Right renal pelvis (tissue), 4 donors: ENCODE measurements at regions not wholly inside any gene's neighbourhood (a gene's known extent, or its start where the extent isn't known, plus 50 kb on each side); places are given as distances from the start of the nearest gene placed in this dataset.
"Not testable (repeated sequence)": the region's sequence is repeated elsewhere in the genome, so short reads cannot be mapped to it uniquely, and the experiment has no call there.

Source experiments
- DNase-seq, 4 donors: peaks; one replicate each; pipeline ENCODE4 v3.0.0-alpha.2; 2013; ENCODE audit warnings: low read depth in 4 of 4, low spot score in 3 of 4, missing footprints in 1 of 4

DNA sequence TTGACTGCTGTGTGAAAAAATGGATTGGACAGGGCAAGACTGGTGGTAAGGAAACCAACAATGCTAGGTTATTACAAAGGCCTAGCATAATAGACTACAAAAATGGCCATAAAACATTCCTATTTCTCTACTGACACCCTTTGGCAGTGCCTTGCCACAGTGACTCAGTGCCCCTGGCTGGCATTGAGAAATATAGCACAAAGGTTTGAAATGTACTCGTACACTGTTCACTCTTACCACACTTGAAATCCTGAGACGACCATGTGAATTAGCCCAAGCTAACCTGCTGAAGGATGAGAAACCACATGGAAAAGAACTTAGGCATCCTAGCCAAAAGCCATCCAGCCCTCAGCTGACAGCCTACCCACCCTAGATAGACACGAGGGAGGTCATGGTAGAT is 149.8 kb upstream of the PALMD start:
- no peak for DNase-seq

DNA sequence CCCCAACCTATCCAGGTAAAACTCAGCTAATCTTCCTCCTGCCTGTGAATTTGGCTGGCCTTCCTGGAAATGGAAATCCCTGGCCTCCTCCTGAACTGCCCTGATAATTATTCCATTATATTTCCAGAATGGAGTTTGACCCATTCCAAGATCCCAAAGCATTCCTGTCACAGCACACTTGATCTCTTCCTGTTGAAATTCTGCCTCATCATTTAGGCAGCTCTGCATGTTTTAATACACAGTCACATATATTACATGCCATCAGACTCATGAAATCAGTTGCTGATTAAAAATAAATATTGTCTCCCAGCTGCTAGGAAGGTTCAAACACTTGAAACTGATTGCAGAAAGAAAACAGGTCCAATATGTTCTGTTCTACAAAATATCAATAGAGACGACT is 148.2 kb upstream of the PALMD start:
- no peak for DNase-seq

DNA sequence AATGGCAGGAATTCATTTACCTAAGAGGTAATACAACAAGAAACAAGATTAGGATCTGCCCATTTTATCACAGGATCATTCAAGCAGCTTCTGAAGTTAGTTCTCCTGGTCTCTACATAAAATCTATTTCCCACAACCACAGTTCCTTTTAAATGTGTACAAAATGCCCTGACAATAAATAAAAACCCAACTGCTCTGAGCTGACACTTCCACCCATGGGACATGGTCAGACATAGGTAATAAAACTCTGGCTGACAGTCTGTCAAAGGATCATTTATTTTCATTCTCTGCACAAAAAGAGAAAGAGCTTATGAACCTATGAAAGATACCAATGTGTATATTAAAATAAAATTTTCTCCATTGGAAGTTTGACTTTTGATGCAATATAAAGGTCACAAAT is 145.4 kb upstream of the PALMD start:
- DNase-seq, result no peak

DNA sequence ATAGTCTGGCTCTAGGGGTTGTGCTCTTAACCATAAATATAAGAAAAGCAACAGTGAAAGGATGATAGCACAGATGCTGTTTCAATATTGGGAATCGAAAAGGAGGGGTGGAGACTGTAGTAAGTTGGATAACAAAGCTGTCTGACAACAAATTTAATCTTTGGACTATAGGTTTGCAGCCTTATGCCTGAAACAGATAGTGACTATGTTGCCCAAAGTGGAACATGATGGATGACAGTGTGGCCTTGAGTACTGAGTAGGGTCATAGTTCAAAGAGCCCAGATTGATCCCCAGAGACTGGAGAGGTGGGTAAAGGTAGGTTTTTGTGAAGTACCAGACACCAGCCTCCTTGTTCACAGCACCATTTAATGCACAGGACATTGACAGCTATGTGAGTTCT is 144.0 kb upstream of the PALMD start:
- DNase-seq, result no peak

DNA sequence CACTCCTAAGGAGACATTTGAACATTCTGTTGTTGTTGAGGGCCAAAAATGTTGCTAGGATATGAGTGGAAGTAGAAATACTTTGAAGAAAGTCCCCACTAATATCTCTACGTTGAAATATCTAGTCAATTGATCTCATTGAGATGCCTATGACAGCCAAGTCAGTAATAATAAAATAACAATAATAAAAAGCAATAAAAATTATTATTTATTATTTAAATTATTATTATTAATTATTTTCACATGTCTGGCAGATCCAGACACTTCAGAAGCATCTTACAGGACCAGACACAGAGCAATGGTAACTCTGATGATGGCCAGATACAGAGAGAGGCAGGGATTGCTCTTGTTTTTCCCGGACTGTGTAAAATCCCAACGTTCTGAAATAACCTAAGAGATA is 143.5 kb upstream of the PALMD start:
- no peak for DNase-seq

DNA sequence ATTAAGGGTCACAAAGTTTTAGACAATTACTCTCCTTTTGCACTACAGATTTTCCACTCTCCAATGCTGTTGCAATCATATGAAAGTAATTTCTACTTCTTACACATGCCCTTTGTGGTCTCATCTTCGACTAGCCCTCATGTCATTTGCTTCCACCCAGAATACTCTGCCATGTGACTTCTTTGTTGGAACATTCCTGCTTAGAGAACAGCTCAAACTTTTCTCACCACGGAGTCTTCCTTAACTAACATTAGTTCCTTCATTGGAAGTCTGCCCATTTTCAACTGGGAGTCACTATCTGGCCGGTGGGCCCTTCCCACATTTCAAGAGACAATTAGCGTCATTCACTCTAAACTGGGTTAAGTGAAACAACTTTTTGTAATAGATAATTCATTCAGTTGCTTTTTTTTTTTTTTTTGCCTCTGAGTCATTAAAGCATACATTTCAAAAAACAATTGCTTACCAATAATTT is 142.6 kb upstream of the PALMD start:
- no peak for DNase-seq

DNA sequence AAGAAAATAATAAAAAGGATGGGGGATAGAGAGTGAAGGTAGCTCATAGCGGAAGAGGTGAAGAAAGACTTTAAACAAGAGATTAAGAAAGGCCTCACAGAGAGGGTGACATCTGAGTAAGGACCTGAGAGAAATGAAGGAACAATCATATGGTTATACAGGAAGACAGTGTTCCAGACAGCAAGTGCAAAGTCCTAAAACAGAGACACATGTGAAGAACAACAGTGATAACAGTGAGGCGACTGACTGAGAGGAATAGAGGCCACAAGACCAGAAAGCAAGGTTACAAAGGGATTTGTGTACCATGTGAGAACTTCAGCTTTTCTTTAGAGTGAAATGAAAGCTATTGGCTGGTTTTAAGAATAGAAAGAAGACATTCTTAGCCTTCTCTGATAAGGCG is 141.6 kb upstream of the PALMD start:
- DNase-seq, result no peak

DNA sequence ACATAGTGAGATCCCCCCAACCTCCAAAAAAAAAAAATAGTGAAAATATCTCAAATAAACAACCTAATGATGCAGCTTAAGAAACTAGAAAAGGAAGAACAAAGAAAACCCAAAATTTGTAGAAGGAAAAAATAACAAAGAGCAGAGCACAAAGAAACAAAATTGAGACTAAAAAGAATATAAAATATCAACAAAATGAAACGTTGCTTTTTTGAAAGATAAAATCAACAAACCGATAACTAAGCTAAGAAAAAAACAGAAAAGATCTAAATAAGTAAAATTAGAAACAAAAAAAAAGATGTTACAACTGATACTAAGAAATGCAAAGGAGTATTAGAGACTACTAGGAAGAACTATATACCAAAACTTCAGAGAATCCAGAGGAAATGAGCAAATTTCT is 139.3 kb upstream of the PALMD start:
- DNase-seq, result no peak

DNA sequence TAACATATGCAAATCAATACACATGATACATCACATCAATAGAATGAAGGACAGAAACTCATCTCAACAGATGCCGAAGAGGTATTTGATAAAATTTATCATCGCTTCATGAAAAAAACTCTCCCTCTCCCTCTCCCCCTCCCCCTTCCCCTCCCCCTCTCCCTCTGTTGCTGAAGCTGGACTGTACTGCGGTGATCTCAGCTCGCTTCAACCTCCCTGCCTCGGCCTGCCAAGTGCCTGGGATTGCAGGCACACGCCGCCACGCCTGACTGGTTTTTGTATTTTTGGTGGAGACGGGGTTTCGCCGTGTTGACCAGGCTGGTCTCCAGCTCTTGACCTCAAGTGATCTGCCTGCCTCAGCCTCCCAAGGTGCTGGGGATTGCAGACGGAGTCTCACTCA is 138.5 kb upstream of the PALMD start:
- not testable (repeated sequence) for DNase-seq

DNA sequence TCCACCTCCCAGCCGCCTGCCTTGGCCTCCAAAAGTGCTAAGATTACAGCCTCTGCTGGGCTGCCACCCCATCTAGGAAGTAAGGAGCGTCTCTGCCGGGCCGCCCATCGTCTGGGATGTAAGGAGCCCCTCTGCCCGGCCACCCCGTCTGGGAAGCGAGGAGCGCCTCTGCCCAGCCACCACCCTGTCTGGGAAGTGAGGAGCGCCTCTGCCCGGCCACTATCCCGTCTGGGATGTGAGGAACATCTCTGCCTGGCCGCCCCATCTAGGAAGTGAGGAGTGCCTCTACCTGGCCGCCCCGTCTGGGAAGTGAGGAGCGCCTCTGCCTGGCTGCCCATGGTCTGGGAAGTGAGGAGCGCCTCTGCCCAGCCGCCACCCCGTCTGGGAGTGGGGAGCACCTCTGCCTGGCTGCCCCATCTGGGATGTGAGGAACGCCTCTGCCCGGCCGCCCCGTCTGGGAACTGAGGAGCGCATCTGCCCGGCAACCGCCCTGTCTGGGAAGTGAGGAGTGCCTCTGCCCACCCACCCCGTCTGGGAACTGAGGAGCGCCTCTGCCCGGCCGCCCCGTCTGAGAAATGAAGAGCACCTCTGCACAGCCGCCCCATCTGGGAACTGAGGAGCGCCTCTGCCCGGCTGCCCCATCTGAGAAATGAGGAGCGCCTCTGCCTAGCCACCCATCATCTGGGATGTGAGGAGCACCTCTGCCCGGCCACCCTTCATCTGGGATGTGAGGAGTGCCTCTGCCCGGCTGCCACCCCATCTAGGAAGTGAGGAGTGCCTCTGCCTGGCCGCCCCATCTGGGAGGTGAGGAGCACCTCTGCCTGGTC is 137.8 kb upstream of the PALMD start:
- no peak for DNase-seq

DNA sequence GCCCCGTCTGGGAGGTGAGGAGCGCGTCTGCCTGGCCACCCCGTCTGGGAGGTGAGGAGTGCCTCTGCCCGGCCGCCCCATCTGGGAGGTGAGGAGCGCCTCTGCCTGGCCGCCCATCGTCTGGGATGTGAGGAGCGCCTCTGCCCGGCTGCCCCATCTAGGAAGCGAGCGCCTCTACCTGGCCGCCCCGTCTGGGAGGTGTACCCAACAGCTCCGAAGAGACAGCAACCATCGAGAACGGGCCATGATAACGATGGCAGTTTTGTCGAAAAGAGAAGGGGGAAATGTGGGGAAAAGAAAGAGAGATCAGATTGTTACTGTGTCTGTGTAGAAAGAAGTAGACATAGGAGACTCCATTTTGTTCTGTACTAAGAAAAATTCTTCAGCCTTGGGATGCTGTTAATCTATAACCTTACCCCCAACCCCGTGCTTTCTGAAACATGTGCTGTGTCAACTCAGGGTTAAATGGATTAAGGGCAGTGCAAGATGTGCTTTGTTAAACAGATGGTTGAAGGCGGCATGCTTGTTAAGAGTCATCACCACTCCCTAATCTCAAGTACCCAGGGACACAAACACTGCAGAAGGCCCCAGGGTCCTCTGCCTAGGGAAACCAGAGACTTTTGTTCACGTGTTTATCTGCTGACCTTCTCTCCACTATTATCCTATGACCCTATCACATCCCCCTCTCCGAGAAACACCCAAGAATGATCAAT is 137.0 kb upstream of the PALMD start:
- not testable (repeated sequence) for DNase-seq

DNA sequence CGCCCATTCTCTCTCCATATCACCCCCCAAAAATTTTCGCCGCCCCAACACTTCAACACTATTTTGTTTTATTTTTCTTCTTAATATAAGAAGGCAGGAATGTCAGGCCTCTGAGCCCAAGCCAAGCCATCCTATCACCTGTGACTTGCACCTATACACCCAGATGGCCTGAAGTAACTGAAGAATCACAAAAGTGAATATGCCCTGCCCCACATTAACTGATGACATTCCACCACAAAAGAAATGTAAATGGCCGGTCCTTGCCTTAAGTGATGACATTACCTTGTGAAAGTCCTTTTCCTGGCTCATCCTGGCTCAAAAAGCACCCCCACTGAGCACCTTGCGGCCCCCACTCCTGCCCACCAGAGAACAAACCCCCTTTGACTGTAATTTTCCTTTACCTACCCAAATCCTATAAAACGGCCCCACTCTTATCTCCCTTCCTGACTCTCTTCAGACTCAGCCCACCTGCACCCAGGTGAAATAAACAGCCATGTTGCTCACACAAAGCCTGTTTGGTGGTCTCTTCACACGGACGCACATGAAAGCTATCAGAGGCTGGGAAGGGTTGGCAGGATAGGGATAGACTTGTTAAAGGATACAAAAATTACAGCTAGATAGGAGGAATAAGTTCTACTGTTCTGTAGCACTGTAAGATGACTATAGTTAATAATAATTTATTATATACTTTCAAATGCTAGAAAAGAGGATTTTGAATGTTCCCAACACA is 130.9 kb upstream of the PALMD start:
- not testable (repeated sequence) for DNase-seq

DNA sequence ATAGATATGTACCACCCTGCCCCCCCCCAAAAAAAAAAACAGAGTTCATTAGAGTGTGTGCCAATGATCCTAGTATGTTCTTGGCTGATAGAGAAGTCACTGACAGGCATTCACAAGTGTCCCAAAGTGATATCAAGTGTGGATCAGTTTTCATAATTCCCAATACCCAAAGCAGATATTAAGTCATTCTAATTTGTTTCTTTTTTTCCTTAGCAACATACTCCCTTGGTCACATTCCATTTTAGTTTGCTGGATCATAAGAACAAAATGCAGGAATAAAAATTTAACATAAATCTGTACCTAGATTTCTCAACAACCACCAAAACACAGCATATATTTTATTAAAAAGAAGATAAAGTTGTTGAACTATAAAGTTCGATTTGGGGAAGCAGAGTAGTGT is 129.8 kb upstream of the PALMD start:
- no peak for DNase-seq

DNA sequence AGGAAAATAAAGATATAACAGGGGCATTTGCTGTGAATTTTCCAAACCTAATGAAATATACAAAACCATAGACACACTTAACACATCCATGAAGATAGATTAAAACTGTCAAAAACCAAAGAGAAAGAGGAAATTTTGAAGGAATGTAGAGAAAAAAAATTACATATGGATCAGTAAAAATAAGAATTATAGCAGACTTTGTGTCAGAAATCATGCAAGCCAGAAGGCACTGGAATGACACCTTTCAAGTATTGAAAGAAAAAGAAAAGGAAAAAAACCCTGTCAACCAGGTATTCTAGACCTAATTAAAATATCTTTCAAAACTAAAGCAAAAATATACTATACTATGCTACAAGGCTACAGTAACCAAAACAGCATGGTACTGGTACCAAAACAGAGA is 125.8 kb upstream of the PALMD start:
- DNase-seq, result no peak

DNA sequence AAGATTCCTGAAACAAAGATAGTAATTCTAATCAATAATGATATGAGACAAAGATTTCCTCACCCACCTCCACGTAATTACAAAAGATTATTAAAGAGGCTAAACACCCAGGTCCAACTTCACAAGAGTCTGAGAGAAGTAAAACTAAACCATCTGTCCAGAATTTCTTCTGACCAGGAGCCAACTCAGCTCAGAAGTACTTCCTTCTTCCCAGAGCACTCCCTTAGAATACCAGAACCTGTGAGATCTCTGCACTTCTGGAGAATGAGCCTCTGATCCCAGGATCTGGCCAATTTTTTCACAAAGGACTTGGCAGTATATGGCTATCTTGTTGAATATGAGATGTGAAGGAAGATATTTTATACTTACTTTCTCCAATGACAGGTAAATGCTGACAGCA is 120.6 kb upstream of the PALMD start:
- DNase-seq, result no peak

DNA sequence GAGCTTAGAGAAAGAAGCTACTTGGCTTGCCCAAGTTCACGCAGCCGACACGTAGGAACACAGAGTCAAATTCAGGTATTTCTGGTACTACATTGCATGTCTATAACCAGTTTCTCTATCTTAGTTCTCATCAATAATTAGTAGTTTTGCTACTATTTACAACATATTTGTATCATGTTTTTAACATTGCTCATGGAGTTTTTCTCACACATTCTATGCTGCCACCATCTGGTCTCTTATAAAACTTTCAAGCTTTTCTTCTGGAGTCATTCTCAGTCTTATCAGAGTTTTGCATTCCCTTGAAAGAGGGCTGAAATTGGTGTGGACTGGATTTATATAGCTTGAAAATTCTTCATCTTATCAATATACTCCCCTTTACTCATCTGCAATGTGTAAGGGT is 118.8 kb upstream of the PALMD start:
- no peak for DNase-seq

DNA sequence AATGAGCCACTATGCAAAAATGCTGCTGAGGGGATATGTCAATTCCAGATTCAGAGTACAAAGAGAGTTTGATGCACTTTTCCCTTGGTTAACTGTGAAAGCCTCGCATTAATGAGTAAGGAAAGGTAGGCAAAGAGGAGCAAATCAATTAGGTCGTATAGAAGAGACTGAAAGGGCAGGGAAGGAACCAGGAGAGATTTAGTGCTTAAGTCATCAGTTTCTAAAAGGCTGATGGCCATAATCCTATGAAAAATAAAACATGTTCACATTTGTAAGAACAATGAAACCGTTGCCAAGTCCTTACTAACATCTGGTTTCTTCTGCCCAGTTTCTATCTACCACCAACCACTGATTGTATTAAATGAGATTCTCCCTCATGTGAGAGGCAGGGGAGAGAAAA is 118.4 kb upstream of the PALMD start:
- DNase-seq, result no peak

DNA sequence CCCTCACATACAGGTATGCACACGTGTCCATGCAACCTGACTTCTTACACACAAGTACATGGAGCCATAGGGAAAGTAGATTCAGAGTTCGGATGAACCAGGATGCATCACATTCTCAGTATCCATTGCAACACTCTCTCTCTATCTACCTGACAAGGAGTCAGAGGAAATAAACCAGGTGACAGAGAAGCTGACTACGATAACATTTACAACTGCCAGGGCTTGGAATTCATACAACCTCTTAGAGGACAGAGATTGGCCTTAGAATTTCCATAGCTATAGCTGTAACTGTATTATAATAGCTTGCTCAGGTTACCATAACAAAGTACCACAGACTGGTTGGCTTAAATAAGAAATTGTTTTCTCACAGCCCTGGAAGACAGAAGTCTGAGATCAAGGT is 116.9 kb upstream of the PALMD start:
- DNase-seq, result no peak

DNA sequence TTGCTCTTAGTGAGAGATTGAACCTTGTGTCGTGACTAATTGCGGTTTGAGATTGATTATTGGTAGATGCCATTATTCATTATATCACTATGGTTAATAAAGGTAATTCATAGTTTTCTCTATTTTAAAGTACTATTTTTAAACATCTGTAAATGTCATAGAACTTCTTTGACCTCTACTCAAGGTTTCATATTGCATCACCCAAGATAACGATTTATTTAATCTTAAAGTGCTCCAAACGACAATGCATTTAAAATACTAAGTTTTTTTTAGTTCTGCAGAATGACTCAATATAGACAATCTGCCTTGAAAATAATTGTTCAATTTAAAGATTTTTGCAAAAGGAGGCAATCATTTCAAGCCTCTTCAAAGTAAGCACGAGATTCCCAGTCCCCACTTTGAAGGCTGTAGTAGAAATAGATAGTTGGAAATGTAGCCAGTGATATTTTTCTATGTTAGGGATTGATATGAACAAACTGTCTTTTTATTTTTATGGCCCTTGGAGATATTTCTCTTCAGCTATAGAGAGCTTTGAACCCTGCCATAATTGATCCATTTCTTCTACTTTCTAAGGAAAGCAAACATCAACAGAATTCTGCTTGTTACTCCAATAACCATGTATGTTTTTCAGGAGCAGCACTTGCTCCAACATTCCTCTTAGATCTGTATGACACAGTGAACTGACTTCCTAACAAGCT is 114.2 kb upstream of the PALMD start:
- no peak for DNase-seq

DNA sequence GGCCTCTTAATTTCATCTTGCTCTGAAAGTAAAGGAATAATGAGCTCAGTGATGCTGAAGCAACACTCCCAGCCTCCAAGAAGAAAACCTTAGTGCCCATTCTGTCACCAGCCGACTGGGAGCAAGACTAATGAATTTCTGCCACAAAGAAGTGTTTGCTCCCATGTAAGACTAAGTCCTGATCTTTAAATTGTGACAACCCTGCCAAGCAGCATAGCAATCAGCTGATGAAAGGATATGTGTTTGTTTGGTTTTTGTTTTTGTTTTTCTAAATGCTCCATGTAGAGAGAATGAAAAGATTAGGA is 113.7 kb upstream of the PALMD start:
- no peak for DNase-seq
